RWPE2 (cell line): ENCODE measurements at regions not wholly inside any gene's neighbourhood (a gene's known extent, or its start where the extent isn't known, plus 50 kb on each side); places are given as distances from the start of the nearest gene placed in this dataset.

Experiments
- ATAC-seq: fragments of 200-7000 bp; cut with Tn5 transposase; 3 replicates; pipeline ENCODE4 v1.9.1; 2021; ENCODE audit warnings: low read depth
- DNase-seq: peaks from one replicate; pipeline ENCODE4 v3.0.0-alpha.2; 2020; ENCODE audit warnings: low spot score
- H3K27ac ChIP-seq: fragments of 450-650 bp; 2 replicates; pipeline ENCODE4 v1.5.1; 2017; ENCODE audit warnings: mild to moderate bottlenecking; ENCODE audit not compliant: poor library complexity, severe bottlenecking
- H3K27me3 ChIP-seq: fragments of 250-450 bp; sonication (Bioruptor Pico); 2 replicates; pipeline ENCODE4 v1.5.1; 2021; ENCODE audit warnings: mild to moderate bottlenecking, moderate library complexity; ENCODE audit not compliant: insufficient read depth, poor library complexity, severe bottlenecking
- H3K36me3 ChIP-seq: fragments of 250-450 bp; sonication (Bioruptor Pico); 2 replicates; pipeline ENCODE4 v1.5.1; 2020; ENCODE audit warnings: low read depth, mild to moderate bottlenecking, moderate library complexity
- H3K4me1 ChIP-seq: fragments of 250-450 bp; sonication (Bioruptor Pico); 2 replicates; pipeline ENCODE4 v1.5.1; 2021; ENCODE audit warnings: mild to moderate bottlenecking, moderate library complexity; ENCODE audit not compliant: insufficient read depth, poor library complexity, severe bottlenecking
- H3K4me3 ChIP-seq: fragments of 250-450 bp; sonication (Bioruptor Pico); 2 replicates; pipeline ENCODE4 v1.5.1; 2021; ENCODE audit warnings: mild to moderate bottlenecking, moderate library complexity; ENCODE audit not compliant: severe bottlenecking
- H3K9me3 ChIP-seq: fragments of 250-450 bp; sonication (Bioruptor Pico); 2 replicates; pipeline ENCODE4 v1.5.1; 2021; ENCODE audit warnings: mild to moderate bottlenecking, moderate library complexity; ENCODE audit not compliant: severe bottlenecking
- CTCF ChIP-seq: fragments of 450-650 bp; IDR thresholded peaks from one replicate; pipeline ENCODE4 v1.5.1; 2017; ENCODE audit warnings: mild to moderate bottlenecking, moderate library complexity; ENCODE audit not compliant: poor library complexity, severe bottlenecking

DNA sequence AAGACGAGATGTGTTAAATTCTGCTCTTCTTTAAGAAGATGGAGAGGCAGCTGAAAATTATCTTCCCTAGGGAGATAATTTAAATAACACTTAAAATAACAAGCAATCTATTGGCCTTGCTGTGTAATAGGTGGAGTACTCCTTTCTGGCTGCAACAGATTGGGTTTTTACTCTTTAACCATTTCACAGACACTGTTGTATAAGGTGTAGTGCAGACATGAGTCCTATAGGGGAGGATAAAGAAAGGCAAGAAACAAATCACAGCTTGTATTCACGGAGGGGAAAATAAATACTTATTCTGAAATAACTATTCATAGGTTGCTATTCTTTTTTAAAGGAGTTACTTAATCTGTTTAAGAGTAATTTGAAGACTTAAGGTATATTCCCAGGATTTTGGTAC, 252.0 kb downstream of the ZPLD1 start:
- peaks cover 3% of the 10 kb centered on the region for H3K27me3 ChIP-seq
- ATAC-seq: no peak
- no peak overlapping the region for H3K4me3 ChIP-seq
- no peak for TF ChIP-seq CTCF
- no peaks in the 10 kb centered on the region for H3K4me1 ChIP-seq
- no peaks in the 10 kb centered on the region for H3K36me3 ChIP-seq
- no peak overlapping the region for H3K27ac ChIP-seq
- no peaks in the 10 kb centered on the region for H3K9me3 ChIP-seq
- DNase-seq: no peak

DNA sequence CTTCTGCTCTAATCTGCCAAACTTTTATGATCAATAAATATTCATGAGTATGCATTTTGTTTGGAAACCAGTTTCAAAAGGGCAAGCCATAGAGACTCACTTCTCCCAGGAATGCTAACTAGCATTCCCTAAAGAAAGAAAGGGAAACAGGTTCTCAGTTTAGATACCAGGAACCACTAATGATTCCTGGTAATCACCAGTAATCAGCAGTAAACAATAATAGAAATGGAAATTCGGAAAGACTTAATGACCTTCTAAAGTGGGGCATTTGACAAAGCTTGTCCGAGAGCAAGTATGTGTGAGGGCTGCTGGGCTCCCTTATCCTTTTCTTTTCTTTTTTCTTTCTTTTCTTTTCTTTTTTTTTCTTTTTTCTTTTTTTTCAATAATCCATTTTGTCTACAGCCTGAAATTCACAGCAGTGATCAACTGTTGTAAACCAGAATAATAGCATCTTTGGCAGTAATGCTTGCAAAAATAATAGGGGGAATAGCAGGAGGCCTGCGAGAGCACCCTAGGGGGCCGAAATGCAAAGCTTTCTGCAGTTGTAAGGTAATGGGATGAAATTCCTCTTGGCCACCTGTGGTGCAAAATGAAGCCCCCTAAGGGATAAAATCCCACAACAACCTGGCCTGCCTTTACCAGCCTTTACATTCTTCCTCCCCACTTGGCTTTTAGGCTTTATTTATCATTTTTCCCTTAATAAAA, 253.2 kb downstream of the ZPLD1 start:
- no peaks in the 10 kb centered on the region for H3K9me3 ChIP-seq
- peaks cover 3% of the 10 kb centered on the region for H3K27me3 ChIP-seq
- no peaks in the 10 kb centered on the region for H3K4me1 ChIP-seq
- no peak overlapping the region for H3K27ac ChIP-seq
- H3K36me3 ChIP-seq: no peaks in the 10 kb centered on the region
- DNase-seq (no peak), ATAC-seq (no peak)
- TF ChIP-seq CTCF: no peak
- no peak overlapping the region for H3K4me3 ChIP-seq

DNA sequence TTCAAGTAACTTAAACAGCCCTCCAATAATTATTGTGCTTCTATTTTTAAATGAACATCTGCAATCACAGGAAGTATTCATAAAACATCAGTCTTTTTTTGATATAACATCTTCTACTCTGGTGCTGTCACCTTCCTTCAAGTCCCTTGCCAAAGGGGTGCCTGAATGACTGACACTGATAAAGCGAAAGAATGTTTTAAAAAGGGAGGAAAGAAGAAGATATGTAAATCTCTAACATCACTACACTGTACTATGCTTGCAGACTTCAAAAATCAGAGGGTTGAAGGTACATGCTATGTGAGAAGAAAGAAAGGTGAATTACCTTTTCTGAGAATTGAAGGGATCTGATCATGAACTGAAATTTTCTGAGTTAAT, 253.7 kb downstream of the ZPLD1 start:
- no peak overlapping the region for H3K4me3 ChIP-seq
- no peak for DNase-seq
- H3K27ac ChIP-seq: no peak overlapping the region
- no peak for TF ChIP-seq CTCF
- no peaks in the 10 kb centered on the region for H3K4me1 ChIP-seq
- no peak for ATAC-seq
- no peaks in the 10 kb centered on the region for H3K36me3 ChIP-seq
- H3K27me3 ChIP-seq: peaks cover 3% of the 10 kb centered on the region
- H3K9me3 ChIP-seq: no peaks in the 10 kb centered on the region

DNA sequence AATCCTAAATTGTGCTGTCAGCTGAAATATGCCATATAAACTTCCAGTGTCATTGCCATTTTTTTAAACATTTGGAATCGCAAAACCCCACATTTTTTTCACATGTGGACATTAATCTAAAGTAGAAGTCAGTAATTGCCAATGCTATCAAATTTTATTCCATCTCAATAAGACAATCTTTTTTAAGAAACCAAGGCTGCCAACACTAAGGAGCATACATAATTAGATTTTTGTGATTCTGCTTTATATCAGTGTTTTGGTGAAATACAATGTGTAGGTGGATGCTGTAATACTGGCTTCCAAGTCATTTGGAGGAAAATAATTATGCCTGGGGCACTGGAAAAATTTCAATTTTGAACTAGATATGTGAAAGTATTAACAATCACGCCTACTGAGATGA, 256.7 kb downstream of the ZPLD1 start:
- Histone ChIP-seq H3K4me1 (no peaks in the 10 kb centered on the region), H3K9me3 (no peaks in the 10 kb centered on the region), H3K27me3 (peaks cover 3% of the 10 kb centered on the region), H3K4me3 (no peak overlapping the region), H3K36me3 (no peaks in the 10 kb centered on the region), H3K27ac (no peak overlapping the region)
- no peak for DNase-seq
- no peak for TF ChIP-seq CTCF
- no peak for ATAC-seq

DNA sequence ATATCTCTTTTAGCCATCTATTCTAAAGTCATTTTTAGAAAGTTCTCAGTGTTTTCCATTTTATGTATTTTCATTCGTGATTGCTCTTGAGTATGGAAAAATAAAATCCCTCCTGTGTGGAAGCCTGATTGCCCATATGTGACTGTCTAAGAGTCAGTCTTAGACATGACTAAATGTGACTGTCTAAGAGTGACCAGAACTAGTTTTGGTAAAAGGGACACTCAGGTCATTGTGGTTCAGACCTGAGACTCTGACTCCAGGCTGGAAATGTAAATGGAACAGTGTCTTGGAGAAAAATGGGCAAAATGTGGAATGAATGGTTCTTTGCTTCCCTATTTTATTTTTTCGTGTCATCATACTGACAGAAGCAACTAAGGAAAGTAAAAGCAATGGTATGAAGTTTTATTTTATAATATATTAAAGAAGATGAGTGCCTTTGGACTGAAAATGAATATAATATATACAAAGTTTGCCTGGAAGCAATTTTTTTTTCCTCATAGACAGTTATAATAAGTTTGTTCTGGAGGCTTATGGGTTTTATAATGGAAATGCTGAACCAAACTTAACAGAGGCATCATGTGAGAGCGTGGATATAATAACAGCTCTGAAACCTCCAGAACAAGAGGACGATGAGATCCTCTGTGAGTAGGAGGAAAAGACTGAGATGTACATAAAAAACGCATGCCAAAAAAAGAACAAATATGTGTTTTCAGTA, 264.4 kb downstream of the ZPLD1 start:
- no peak for TF ChIP-seq CTCF
- no peak for ATAC-seq
- no peaks in the 10 kb centered on the region for H3K36me3 ChIP-seq

More for the DNA sequence above, 264.4 kb downstream of the ZPLD1 start:
- Histone ChIP-seq H3K9me3 (no peaks in the 10 kb centered on the region), H3K27ac (no peak overlapping the region), H3K4me1 (no peaks in the 10 kb centered on the region), H3K27me3 (no peaks in the 10 kb centered on the region), H3K4me3 (no peak overlapping the region)
- no peak for DNase-seq
